ENCODE measurements at regions not wholly inside any gene's neighbourhood (a gene's known extent, or its start where the extent isn't known, plus 50 kb on each side); places are given as distances from the start of the nearest gene placed in this dataset.

DNA sequence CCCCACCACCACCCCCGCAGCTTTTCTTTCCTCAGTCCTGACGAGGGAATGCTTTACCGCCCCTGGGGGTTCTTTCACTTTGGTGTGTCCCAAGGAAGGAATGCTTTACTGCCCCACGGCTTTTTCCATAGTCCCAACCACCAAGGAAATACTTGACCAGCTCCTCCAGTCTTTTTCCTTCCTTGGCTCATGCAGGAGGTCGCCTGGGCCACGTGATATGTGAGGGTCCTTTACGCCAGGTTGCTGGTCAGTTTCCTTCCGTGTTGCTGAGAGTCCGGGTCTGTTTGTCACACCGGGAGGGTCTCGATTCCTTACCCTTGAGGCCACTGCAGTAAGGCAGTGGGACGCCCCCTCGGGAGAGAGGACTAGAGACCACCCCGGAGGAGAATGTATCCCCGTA, 58.9 kb upstream of the CDH4 start:
- no peaks in the 10 kb centered on the region for H4K20me1 ChIP-seq (ENCODE audit: low read depth, low read length)
- H3K27me3 ChIP-seq (ENCODE audit: low read length), result no peaks in the 10 kb centered on the region
- H2AFZ ChIP-seq (ENCODE audit: low read depth, low read length, severe bottlenecking), result no peak overlapping the region
- H3F3A ChIP-seq (ENCODE audit: insufficient read depth), result no peaks in the 10 kb centered on the region
- no peak for TF ChIP-seq EZH2phosphoT487 (conservative IDR thresholded peaks at IDR 0.05; ENCODE audit: low read length)
- TF ChIP-seq, protein P1, sequence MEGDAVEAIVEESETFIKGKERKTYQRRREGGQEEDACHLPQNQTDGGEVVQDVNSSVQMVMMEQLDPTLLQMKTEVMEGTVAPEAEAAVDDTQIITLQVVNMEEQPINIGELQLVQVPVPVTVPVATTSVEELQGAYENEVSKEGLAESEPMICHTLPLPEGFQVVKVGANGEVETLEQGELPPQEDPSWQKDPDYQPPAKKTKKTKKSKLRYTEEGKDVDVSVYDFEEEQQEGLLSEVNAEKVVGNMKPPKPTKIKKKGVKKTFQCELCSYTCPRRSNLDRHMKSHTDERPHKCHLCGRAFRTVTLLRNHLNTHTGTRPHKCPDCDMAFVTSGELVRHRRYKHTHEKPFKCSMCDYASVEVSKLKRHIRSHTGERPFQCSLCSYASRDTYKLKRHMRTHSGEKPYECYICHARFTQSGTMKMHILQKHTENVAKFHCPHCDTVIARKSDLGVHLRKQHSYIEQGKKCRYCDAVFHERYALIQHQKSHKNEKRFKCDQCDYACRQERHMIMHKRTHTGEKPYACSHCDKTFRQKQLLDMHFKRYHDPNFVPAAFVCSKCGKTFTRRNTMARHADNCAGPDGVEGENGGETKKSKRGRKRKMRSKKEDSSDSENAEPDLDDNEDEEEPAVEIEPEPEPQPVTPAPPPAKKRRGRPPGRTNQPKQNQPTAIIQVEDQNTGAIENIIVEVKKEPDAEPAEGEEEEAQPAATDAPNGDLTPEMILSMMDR (IDR thresholded peaks at IDR 0.05; ENCODE audit: insufficient read depth, low read length, poor library complexity, severe bottlenecking), result no peak
- no peaks in the 10 kb centered on the region for H3K79me2 ChIP-seq (ENCODE audit: insufficient read depth, low read length)
- H3K9me3 ChIP-seq (ENCODE audit: insufficient read depth, low read length), result no peaks in the 10 kb centered on the region
- H3K9ac ChIP-seq (ENCODE audit: low read length), result no peak overlapping the region
- no peak overlapping the region for H3K4me3 ChIP-seq (ENCODE audit: insufficient read depth, low read length, poor library complexity, severe bottlenecking)
- no peaks in the 10 kb centered on the region for H3K36me3 ChIP-seq (ENCODE audit: low read length)
- H3K27ac ChIP-seq (ENCODE audit: low read depth, low read length), result no peak overlapping the region
- H3K9me2 ChIP-seq (replicated peaks; ENCODE audit: insufficient read depth, low read length), result no peaks in the 10 kb centered on the region
- no peak overlapping the region for H3K4me2 ChIP-seq (ENCODE audit: low read depth, low read length, poor library complexity, severe bottlenecking)
